GM19463 (cell line): ENCODE measurements at regions not wholly inside any gene's neighbourhood (a gene's known extent, or its start where the extent isn't known, plus 50 kb on each side); places are given as distances from the start of the nearest gene placed in this dataset.
"Not testable (repeated sequence)": the region's sequence is repeated elsewhere in the genome, so short reads cannot be mapped to it uniquely, and the experiment has no call there.

ENCODE experiments used
- ATAC-seq: cut with Tn5 transposase; IDR thresholded peaks from one replicate; pipeline ENCODE4 v1.9.1; 2021; ENCODE audit warnings: mild to moderate bottlenecking, moderate library complexity; ENCODE audit not compliant: unreplicated experiment

- no peak for ATAC-seq
Measured at GRCh38 chr2:167697194-167697593, 550.2 kb downstream of the STK39 start.

GRCh38 chr2:167692936-167693335 lies 554.5 kb downstream of the STK39 start:
- ATAC-seq: no peak

- ATAC-seq: no peak
Measured at GRCh38 chr2:167692191-167692590, 555.2 kb downstream of the STK39 start.

DNA sequence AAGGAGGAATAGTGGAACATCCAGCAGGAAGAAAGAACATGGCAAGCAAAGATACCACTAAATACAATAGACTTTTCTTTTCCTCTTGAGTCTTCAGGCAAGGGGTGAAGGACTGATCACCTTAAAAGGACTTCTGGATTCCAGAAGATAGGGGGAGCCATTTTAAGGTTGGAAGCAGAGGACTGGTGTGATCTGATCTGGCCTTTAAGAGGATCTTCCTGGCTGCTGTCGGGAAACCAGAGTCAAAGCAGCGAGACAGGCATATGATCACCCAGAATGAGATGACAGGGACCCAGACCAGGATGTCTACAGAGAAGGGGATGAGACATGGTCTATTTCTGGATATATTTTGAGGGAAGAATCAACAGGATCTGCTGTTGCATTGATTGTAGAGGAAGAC lies 558.0 kb downstream of the STK39 start:
- ATAC-seq: no peak

GRCh38 chr2:167686691-167687090 lies 560.7 kb downstream of the STK39 start:
- ATAC-seq: no peak

DNA sequence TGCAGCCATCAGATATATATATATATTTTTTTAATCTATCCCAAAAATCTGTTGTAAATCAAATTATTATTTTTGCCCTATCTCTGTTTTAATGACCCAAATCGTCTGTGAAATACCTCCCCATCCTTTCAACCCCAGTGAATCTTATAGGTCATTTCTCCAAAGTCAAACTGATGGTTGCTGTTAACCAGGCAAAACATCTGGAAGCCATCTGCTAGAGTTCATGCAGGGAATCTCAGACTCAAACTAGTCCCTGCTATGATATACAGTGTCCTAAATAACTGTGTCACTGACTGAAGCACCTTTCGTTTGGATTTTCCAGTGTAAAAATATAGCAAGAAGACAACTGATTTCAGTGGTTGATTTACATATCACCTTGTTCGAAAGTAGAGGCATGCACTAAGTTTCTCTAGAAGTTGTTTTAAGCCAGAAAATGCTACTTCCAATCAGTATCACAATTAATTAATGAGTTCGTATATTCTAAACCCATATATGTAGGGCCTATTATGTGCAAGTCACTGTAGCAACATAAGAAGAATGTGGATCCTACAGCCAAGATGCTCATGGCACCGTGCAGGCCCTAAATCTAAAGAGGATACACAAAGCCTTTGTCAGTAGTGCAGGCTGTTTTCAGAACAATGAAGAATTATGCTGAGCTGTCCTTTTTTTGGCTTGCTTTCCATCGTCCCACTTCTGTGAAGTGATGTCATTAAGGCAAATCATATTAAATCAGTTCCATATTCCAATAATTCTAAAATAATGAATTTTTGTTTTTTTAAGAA lies 566.0 kb downstream of the STK39 start:
- ATAC-seq: no peak

GRCh38 chr2:167678158-167678557 lies 569.2 kb downstream of the STK39 start:
- ATAC-seq: no peak

GRCh38 chr2:167675906-167676305 lies 571.5 kb downstream of the STK39 start:
- no peak for ATAC-seq

GRCh38 chr2:167670588-167670987 lies 576.8 kb downstream of the STK39 start:
- ATAC-seq: no peak

GRCh38 chr2:167653131-167653530 lies 594.3 kb downstream of the STK39 start:
- ATAC-seq: no peak

- ATAC-seq: no peak
Measured at GRCh38 chr2:167652401-167652800, 595.0 kb downstream of the STK39 start.

- ATAC-seq: no peak
Measured at GRCh38 chr2:167651406-167652151, 595.8 kb downstream of the STK39 start.

GRCh38 chr2:167646557-167646956 lies 600.8 kb downstream of the STK39 start:
- ATAC-seq: no peak

DNA sequence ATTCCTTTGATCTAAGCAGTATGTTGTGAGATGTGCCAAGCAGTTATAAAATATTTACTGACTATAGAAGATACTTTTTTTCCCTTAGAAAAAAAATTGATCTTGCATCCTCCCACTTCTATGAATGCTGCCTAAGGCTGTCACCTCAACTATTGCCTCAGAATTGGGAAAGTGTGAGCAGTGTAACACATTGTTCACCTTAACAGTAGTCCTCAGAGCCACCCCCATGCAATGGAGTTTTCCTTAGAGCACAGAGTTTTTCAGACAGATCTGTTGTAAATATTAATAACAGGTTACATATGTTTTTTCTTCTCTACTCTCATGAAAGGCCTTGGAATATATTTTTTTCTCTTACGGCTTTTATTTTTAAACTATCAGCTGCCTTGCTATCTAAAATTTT lies 607.3 kb downstream of the STK39 start:
- ATAC-seq: no peak

DNA sequence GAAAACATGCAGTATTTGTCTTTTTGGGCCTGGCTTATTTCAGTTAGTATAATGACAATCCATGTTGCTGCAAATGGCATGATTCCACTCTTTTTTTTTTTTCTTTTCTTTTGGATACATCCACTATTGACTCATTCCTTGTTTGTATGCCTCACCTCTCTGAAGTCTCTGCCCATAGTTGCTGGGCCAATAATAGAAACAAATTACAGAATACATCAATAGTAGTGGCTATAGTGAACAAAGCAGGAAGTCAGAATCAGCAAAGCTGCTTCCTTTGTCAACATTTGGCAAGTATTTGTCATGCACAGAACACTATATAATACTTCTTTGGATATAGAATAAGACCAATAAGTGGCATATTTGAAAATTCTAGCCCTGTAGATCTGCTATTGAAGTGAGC lies 609.7 kb downstream of the STK39 start:
- ATAC-seq: no peak

- not testable (repeated sequence) for ATAC-seq
Measured at GRCh38 chr2:167632271-167632670, 615.1 kb downstream of the STK39 start.

- no peak for ATAC-seq
Measured at GRCh38 chr2:167626961-167627360, 620.4 kb downstream of the STK39 start.

GRCh38 chr2:167626301-167626700 lies 621.1 kb downstream of the STK39 start:
- ATAC-seq: no peak

DNA sequence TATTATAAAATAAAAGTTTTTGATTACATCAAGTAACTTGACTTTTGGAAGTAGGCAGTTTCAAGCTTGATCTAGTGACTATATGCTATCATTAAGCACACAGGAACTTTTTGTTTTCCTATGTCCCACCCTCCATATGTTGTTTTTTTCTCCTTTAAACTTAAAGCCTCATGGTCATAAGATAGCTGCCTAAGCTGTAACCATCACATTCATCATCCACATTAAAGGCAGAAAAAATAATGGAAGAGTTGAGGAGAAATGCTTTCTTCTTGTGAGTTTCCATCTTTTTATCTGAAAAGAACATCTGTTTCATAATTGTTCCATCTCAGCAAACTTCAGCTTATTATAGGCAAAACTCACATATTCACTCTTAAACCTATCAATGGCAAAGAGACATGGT lies 630.4 kb downstream of the STK39 start:
- ATAC-seq: no peak

GRCh38 chr2:167613471-167613870 lies 633.9 kb downstream of the STK39 start:
- no peak for ATAC-seq

DNA sequence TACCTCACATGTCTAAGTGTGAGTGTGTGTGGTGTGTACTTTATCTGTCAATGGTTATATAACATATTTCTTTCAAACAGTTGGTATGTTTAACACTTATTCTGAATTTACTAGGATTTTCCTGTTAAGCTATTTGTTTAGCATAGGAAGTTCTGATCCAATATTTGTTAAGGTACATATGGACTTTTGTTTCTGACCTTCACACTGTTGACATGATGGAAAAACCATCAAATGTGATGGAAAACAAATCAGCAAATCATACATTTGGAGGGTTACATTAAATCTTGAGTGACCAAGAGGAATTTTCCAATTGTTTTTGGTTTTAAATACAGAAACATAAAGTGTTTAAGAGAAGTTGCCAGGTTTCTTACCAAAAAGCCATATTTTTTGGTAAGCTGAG lies 638.9 kb downstream of the STK39 start:
- ATAC-seq: no peak

DNA sequence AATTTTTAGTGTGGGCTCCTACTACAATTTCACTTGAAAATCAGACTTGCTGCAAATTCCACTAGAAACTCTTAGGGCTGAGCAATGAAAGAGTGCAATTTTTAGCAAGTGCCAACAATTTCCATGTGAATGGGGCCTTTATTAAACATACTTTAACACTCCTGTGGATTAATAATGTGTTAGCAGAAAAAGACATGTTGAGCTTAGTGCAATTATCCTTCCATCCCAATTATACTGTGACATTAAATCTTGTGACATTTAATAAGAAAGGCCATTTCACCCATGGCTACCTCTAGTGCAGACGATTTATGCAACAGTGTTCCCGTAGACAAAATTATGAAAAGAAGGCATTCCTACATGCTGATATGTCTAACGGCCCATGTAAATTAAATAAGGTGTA lies 639.7 kb downstream of the STK39 start:
- no peak for ATAC-seq
